ENCODE measurements at regions not wholly inside any gene's neighbourhood (a gene's known extent, or its start where the extent isn't known, plus 50 kb on each side); places are given as distances from the start of the nearest gene placed in this dataset.
A peak's percentile ranks its signal among the peaks of the same experiment; 100 is the strongest.

DNA sequence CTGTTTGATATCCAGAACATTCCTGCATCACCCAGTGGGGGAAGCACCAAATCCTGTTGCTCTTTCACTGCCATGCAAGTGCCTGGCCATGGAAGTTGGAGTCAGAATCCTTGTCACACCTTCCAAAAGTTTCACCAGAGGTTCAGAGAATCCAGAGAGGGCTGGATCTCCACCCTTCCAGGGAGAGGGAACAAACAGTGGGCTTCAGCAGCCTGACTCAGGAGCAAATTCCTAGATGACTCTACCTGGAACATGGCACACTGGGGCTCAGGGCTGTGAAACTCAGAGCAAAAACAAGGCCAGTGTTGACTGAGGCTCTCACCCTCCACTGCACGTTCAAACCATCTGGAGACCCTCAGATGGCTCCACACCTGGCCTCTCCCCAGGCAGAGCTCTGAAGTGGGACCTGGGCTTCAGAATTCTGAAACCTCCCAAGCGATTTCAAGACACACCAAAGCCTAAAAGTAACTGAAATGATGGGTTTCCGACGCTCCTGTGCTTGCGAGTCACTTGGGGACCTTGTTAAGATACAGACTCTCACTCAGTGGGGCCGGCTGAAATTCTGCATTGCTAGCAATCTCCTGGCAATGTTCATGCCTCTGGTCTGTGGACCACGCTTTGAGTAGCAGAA is 205.9 kb downstream of the AUH start:
- peaks cover 38% of the 10 kb centered on the region for H3K9me3 Mint-ChIP-seq
- no peaks in the 10 kb centered on the region for H3K4me1 Mint-ChIP-seq
- H3K27ac Mint-ChIP-seq, result no peak overlapping the region
- no peak for DNase-seq
- no peaks in the 10 kb centered on the region for H3K27me3 Mint-ChIP-seq (ENCODE audit: low read depth, poor library complexity)
- TF ChIP-seq, protein P1, sequence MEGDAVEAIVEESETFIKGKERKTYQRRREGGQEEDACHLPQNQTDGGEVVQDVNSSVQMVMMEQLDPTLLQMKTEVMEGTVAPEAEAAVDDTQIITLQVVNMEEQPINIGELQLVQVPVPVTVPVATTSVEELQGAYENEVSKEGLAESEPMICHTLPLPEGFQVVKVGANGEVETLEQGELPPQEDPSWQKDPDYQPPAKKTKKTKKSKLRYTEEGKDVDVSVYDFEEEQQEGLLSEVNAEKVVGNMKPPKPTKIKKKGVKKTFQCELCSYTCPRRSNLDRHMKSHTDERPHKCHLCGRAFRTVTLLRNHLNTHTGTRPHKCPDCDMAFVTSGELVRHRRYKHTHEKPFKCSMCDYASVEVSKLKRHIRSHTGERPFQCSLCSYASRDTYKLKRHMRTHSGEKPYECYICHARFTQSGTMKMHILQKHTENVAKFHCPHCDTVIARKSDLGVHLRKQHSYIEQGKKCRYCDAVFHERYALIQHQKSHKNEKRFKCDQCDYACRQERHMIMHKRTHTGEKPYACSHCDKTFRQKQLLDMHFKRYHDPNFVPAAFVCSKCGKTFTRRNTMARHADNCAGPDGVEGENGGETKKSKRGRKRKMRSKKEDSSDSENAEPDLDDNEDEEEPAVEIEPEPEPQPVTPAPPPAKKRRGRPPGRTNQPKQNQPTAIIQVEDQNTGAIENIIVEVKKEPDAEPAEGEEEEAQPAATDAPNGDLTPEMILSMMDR (IDR thresholded peaks at IDR 0.05), result no peak
- no peaks in the 10 kb centered on the region for H3K36me3 Mint-ChIP-seq (ENCODE audit: low read depth)
- H3K4me3 Mint-ChIP-seq, result no peak overlapping the region

DNA sequence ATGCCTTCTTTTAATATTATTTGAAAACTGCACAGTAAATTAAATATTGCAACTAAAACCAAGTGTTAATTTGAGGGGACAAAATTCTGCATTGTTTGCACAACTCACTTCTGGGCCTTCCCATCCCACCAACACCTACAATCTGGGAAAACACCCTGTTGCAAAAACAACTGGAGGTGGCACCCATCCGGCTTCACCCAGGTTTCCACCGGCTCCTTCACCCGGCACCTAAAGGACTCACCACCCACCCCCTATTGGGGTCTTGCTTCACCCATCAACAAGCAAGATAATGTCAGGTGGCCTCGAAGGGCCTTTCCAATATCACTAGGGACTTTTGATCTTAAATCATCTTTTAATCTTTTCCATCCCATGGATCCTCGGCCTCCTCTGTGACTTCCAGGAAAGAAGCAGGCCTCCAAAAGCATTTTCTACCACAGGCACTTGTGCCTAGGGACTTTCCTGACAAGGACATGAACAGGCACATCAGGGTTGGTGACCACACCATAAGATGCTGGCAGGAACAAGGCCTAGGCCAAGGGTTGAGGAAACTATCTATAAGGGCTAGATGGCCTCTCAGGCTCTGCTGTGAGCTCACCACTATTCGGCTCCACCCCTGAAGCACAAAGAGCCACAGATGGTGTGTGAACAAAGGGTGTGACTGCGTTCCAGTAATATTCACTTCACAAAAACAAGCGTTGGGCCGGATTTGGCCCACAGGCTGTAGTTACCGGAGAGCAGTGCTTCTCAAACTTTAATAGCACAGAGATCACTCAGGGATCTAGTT is 205.1 kb downstream of the AUH start:
- Mint-ChIP-seq H3K9me3 (peaks cover 30% of the 10 kb centered on the region), H3K27ac (peak overlapping the region; percentile 42), H3K4me1 (peaks cover 8% of the 10 kb centered on the region), H3K36me3 (ENCODE audit: low read depth) (no peaks in the 10 kb centered on the region), H3K4me3 (no peak overlapping the region), H3K27me3 (ENCODE audit: low read depth, poor library complexity) (no peaks in the 10 kb centered on the region)
- TF ChIP-seq, protein P1 (IDR thresholded peaks at IDR 0.05), result no peak
- no peak for DNase-seq

DNA sequence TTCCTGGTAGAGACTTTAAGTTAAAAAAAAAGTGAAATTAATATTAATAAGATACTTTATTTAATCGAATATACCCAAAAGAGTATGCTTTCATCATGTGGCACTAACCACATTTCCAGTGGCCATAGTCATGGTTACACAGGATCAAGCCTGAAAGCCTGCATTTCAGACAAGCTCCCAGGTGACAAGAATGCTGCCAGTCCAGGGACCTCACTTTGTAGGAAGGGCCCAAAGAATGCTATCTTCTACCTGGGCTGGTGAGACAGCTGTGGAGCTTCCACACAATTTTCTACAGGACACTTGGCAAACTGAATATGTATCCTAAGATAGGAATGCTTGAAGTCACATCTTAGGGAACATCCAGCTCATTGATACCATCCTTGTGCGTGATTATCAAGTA is 203.8 kb downstream of the AUH start:
- TF ChIP-seq, protein P1 (IDR thresholded peaks at IDR 0.05), result no peak
- Mint-ChIP-seq H3K27ac (no peak overlapping the region), H3K4me1 (peaks cover 20% of the 10 kb centered on the region), H3K4me3 (no peak overlapping the region), H3K36me3 (ENCODE audit: low read depth) (no peaks in the 10 kb centered on the region), H3K27me3 (ENCODE audit: low read depth, poor library complexity) (peaks cover under 1% of the 10 kb centered on the region), H3K9me3 (peaks cover 20% of the 10 kb centered on the region)
- DNase-seq, result no peak

DNA sequence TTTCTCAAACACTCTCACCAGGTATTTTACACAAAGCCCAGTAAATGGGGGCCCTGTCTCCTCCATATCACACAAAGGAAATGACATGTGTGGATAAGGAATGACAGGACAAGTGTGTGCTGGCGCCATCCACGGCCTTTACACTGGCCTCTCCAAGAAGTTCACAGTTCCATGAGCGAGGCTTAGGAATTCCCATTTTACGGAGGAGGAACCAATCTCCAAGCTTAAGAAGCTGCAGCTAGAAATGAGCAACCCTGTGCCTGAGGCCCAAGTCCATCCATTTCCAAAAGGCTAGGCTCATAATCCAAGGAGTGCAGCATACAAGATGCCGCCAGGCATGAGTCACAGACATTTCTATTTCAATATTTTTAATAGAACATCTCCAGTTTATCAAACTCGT is 203.4 kb downstream of the AUH start:
- TF ChIP-seq, protein P1 (IDR thresholded peaks at IDR 0.05), result no peak
- DNase-seq, result no peak
- no peaks in the 10 kb centered on the region for H3K36me3 Mint-ChIP-seq (ENCODE audit: low read depth)
- H3K27me3 Mint-ChIP-seq (ENCODE audit: low read depth, poor library complexity), result peaks cover 3% of the 10 kb centered on the region
- H3K4me1 Mint-ChIP-seq, result peaks cover 24% of the 10 kb centered on the region
- H3K27ac Mint-ChIP-seq, result no peak overlapping the region
- no peak overlapping the region for H3K4me3 Mint-ChIP-seq
- H3K9me3 Mint-ChIP-seq, result peaks cover 16% of the 10 kb centered on the region

DNA sequence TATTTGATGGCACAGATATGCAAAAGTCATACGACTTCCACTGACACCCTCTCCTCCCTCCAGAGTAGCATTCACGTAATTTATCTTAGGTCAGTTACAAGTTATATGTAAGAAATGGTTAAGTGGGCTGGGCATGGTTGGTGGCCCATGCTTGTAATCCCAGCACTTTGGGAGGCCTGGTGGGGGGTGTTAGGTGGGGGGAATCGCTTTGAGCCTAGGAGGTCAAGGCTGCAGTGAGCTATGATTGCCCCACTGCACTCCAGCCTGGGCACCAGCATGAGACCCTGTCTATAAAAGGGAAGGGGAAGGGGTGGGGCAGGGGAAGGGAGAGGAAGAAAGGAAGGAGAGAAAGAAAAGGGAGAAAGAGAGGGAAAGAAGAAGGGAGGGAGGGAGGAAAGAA is 202.8 kb downstream of the AUH start:
- peaks cover 10% of the 10 kb centered on the region for H3K9me3 Mint-ChIP-seq

More for the DNA sequence above, 202.8 kb downstream of the AUH start:
- peaks cover 25% of the 10 kb centered on the region for H3K4me1 Mint-ChIP-seq
- H3K4me3 Mint-ChIP-seq, result no peak overlapping the region
- no peak for DNase-seq
- no peak overlapping the region for H3K27ac Mint-ChIP-seq
- TF ChIP-seq, protein P1 (IDR thresholded peaks at IDR 0.05), result no peak
- no peaks in the 10 kb centered on the region for H3K36me3 Mint-ChIP-seq (ENCODE audit: low read depth)
- peaks cover 3% of the 10 kb centered on the region for H3K27me3 Mint-ChIP-seq (ENCODE audit: low read depth, poor library complexity)

All from nephron progenitor cell (in vitro differentiated cells).